ENCODE measurements at regions not wholly inside any gene's neighbourhood (a gene's known extent, or its start where the extent isn't known, plus 50 kb on each side); places are given as distances from the start of the nearest gene placed in this dataset.

DNA sequence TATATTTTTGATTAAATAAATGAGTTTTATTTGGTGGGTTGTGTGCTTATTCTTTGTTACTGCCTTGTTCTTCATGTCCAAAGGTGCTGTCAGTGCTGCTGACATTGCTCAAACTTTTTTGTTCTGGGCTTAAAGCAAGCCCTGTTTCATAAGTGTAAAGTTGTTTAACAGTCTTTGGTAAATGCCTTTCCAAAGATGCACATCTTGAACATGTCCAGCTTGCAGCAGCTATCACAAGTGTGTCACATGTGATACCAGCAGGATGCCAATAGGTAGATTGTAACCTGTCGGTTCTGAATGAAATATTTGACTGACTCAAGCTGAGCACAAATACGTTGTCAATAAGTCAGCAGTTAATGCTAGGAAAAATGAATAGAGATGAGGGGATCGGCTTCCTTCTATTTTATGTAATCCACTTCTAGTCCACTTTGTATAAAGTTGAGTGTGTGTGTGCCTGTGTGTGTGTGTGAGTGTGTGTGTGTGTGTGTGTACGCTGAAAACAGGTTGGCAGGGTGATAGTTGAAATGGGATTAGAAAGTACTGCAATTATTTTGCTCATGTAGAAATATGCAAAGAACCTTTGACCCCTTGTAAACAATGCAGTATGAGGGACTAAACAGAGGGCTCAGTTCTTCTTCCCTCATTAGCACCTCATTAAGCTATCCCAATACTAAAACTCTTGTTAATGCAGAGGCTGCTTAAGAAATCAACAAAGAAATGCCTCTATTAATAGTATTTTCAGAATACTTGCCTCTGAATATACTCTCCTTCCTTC lies 986.5 kb downstream of the TUSC7 start:
- H3K27ac ChIP-seq = no peak overlapping the region
- H3K9me3 ChIP-seq = no peaks in the 10 kb centered on the region
- H3K27me3 ChIP-seq = no peaks in the 10 kb centered on the region
- H3K4me3 ChIP-seq = no peak overlapping the region
- no peaks in the 10 kb centered on the region for H3K36me3 ChIP-seq
- intact Hi-C loops (cut with DNase I; ENCODE audit: low total_unique reads) = no loop called here
- TF ChIP-seq, protein P1, sequence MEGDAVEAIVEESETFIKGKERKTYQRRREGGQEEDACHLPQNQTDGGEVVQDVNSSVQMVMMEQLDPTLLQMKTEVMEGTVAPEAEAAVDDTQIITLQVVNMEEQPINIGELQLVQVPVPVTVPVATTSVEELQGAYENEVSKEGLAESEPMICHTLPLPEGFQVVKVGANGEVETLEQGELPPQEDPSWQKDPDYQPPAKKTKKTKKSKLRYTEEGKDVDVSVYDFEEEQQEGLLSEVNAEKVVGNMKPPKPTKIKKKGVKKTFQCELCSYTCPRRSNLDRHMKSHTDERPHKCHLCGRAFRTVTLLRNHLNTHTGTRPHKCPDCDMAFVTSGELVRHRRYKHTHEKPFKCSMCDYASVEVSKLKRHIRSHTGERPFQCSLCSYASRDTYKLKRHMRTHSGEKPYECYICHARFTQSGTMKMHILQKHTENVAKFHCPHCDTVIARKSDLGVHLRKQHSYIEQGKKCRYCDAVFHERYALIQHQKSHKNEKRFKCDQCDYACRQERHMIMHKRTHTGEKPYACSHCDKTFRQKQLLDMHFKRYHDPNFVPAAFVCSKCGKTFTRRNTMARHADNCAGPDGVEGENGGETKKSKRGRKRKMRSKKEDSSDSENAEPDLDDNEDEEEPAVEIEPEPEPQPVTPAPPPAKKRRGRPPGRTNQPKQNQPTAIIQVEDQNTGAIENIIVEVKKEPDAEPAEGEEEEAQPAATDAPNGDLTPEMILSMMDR (IDR thresholded peaks at IDR 0.05) = no peak
- DNase-seq = no peak
- H3K4me1 ChIP-seq = peaks cover 0 to 6% (median 0%) of the 10 kb centered on the region in 4 donors

DNA sequence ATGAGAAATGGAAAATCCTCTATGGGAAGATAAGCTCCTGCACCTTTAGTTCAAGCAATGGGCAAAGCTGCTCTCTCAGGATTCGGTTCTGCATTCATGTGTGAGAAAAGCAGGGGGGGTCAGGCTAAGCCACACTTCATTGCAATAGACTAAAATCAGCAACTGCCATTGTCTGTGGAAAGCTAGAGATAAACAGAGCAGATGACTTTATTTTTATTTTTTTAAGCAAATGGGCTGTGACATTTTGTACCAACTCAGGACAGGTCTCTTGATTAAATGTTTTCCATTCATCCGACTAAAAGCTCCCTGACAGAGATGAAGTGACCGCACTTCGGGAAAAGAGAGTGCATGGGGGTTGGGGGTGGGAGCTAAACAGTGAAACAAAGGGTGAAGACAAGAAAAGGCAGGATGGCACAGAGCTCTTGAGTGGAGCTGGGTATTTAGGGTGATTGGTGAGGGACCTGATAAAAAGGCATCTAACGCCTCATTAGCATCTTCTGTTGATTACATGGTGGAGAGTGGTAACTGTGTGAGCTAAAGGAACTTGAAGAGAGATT lies 987.4 kb downstream of the TUSC7 start:
- Histone ChIP-seq H3K9me3 (no peaks in the 10 kb centered on the region), H3K4me1 (peaks cover 0 to 6% (median 0%) of the 10 kb centered on the region in 4 donors), H3K27ac (no peak overlapping the region), H3K27me3 (no peaks in the 10 kb centered on the region), H3K4me3 (no peak overlapping the region), H3K36me3 (no peaks in the 10 kb centered on the region)
- intact Hi-C loops (cut with DNase I; ENCODE audit: low total_unique reads) = no loop called here
- TF ChIP-seq, protein P1 (IDR thresholded peaks at IDR 0.05) = no peak
- DNase-seq = no peak

DNA sequence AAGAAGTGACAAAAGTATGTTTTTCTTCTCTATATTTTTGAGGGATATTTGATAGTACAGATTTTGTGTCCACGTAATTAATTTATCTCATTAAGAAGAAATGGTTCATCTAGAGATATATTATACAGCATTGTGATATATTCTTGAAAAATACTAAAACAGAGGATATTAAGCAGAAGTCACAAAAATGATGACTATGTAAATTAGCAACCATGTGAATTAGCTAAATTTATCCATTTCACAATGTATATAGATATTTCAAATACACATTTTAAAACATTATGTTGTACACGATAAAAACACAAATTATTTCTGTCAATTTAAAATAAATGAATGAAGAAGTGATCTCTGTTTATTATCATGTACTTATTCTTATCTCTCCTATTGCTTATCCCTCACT lies 989.5 kb downstream of the TUSC7 start:
- H3K4me3 ChIP-seq = no peak overlapping the region
- TF ChIP-seq, protein P1 (IDR thresholded peaks at IDR 0.05) = no peak
- no peaks in the 10 kb centered on the region for H3K27me3 ChIP-seq
- no peaks in the 10 kb centered on the region for H3K9me3 ChIP-seq
- DNase-seq = no peak
- no peak overlapping the region for H3K27ac ChIP-seq
- no peaks in the 10 kb centered on the region for H3K36me3 ChIP-seq
- peaks cover 0 to 6% (median 0%) of the 10 kb centered on the region in 4 donors for H3K4me1 ChIP-seq
- intact Hi-C loops (cut with DNase I; ENCODE audit: low total_unique reads) = no loop called here

- H3K36me3 ChIP-seq = no peaks in the 10 kb centered on the region
- peaks cover 0 to 6% (median 0%) of the 10 kb centered on the region in 4 donors for H3K4me1 ChIP-seq
- TF ChIP-seq, protein P1 (IDR thresholded peaks at IDR 0.05) = no peak
These were observed 991.2 kb downstream of the TUSC7 start for GRCh38 chr3:117700573-117701360.

GRCh38 chr3:117705011-117705410 lies 995.4 kb downstream of the TUSC7 start:
- TF ChIP-seq, protein P1 (IDR thresholded peaks at IDR 0.05) = no peak
- Histone ChIP-seq H3K27ac (no peak overlapping the region), H3K9me3 (no peaks in the 10 kb centered on the region), H3K27me3 (no peaks in the 10 kb centered on the region), H3K4me3 (no peak overlapping the region), H3K4me1 (peaks cover 0 to 6% (median 0%) of the 10 kb centered on the region in 4 donors), H3K36me3 (no peaks in the 10 kb centered on the region)
- intact Hi-C loops (cut with DNase I; ENCODE audit: low total_unique reads) = no loop called here
- no peak for DNase-seq

More at GRCh38 chr3:117700573-117701360, 991.2 kb downstream of the TUSC7 start:
- H3K4me3 ChIP-seq = no peak overlapping the region
- intact Hi-C loops (cut with DNase I; ENCODE audit: low total_unique reads) = no loop called here
- H3K27ac ChIP-seq = no peak overlapping the region
- no peaks in the 10 kb centered on the region for H3K27me3 ChIP-seq
- no peak for DNase-seq
- no peaks in the 10 kb centered on the region for H3K9me3 ChIP-seq
